ENCODE measurements at regions not wholly inside any gene's neighbourhood (a gene's known extent, or its start where the extent isn't known, plus 50 kb on each side); places are given as distances from the start of the nearest gene placed in this dataset.
A peak's percentile ranks its signal among the peaks of the same experiment; 100 is the strongest.
"Not testable (repeated sequence)": the region's sequence is repeated elsewhere in the genome, so short reads cannot be mapped to it uniquely, and the experiment has no call there.

DNA sequence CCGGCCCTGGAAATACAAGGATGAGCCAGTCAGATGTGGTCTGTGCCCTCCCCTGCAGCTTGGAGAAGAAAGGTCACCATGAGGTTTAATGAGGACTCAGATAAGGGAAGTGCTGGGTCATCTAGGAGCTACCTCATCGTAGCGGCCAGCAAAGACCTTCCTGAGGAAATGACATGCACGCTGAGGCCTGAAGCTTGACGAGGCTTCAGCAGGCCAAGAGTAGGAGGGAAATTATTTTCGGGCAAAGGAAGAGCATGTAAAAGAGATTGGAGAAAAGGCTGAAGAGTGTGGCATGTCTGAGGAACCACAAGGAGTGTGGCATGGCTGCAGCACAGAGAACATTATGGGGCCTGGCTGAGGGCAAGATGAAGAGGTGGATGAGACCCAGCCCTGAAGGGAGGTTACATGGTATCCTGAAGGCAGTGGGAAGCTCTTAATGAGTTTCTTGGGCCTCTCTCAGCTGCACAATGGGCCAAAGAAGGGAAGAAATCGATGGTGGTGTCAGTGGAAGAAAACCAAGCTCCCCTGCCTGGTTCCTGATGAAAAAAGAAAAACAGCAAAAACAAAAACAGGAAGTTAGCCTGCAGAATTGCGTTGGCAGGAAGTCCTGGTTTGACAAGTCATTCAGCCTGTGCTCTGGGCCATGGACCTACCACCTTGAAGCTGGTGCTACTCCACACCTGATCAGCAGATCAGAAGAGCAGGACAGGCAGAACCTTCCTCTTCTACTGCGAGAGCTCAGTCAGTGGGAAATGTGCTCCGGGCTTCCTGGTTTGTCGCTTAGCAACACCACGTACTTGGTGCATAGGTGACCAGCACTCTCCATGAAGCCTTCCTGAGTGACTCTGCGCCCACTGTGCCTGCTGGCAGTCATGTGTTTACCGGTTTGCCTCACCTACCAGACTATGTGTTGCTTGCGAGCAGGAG lies 134.5 kb upstream of the KLF3 start:
- DNase-seq: peak; percentile 86 to 88

DNA sequence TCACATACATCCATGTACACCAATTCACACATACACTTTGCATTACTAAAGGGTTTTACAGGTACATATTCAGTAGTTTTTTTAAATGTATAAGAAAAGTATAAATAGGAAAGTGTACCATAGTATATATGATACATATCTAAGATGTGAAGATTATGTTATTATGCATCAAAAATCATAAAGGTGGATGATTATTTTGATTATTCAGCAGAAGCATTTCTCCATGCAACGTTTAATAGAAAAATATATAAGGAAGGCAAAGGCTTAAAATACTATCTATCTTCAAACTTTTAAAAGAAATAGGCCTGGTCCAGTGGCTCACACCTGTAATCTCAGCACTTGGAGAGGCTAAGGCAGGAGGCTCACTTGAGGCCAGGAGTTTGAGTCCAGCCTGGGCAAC lies 133.5 kb upstream of the KLF3 start:
- DNase-seq: no peak

DNA sequence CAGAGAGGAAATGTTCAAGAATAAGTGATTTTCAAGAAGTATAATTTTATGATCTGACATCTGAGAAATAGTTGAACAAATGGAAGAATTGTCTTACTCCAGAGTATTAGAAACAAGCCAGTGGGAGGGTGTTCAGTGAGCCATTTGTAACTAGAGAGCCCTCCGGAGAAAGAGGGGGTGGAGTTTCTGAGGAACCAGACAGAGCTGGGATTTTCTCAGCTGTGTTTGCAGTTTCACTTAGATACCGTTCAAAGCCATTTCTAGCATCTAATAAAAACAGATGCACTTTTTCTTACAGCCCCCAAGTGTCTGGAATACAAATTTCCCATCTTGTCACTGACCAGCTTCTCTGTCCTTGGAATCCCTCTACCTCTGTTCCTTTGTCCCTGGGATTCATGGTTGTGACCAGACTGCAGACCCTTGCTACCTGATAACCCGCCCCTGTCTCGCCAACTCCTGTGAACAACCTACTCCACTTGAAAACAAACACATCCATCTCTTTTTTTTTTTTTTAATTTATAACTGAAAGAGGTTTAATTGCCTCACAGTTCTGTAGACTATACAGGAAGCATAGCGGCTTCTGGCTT lies 132.8 kb upstream of the KLF3 start:
- DNase-seq: no peak

DNA sequence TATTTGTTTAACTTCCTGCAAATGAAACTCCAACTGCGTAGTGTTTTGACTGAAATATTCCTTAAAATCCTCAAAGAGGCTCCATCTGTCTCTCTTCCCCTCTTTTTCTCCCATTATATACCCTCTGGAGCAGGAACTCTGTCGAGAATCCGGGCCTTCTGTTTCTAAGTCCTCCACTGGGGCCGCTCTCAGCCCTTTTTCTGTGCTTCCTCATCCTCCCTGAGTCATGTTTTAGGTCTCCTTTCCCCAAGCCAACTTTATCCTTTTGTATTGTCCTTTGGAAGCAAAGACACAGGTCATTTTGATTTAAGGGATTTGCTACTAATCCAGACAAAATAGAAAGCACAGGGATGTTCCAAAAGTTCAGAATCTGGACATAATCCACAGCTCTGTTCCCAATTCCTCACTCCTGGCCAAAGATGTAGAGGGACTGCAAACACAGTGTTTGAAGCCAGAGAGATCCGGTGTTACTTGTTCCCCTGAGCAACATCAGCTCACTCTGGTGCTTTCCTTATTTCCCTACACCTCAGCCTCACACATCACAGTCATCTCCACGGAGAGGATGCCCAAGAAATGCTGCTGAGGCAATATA lies 131.0 kb upstream of the KLF3 start:
- no peak for DNase-seq

DNA sequence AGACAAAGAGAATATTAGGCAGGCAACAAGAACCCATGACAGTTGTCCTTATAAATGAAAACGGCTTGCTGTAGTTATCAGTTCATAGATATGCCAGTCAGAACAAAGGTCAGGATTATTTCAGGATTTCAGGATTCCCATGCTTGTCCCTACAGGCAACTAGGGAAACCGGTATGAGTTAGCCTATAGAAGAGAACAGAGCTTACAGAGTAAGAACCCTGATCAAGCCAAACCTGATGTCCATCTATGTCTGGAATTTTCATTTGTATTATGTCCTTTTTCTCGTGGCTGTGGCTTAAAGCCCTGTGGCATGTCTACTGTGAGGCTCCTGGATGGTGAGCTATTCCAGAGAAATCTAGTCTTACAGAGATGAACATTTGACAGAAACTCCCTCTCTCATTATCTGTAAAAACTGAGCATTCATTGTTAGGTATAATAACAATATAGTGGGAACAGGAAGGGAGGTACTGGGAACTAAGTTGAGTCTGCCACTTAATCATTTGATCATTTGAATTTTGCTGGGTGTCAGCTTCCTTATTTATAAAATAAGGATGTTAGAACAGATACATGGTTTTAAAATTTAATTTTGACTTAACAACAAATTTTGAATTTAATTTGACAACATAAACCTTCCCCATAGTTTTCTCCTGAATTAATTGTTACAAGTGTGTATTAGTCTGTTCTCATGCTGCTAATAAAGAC lies 129.5 kb upstream of the KLF3 start:
- DNase-seq: no peak

DNA sequence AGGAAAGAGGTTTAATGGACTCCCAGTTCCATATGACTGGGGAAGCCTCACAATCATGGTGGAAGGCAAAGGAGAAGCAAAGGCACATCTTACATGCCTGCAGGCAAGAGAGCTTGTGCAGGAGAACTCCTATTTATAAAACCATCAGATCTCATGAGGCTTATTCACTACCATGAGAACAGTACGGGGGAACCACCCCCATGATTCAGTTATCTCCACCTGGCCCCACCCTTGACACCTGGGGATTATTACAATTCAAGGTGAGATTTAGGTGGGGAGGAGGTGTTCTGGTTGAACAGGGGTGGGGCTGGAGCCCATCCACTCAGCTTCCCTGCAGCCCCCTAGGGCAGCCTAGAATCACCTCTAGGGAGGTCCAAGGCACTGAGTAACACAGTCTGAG lies 128.9 kb upstream of the KLF3 start:
- DNase-seq: not testable (repeated sequence)

DNA sequence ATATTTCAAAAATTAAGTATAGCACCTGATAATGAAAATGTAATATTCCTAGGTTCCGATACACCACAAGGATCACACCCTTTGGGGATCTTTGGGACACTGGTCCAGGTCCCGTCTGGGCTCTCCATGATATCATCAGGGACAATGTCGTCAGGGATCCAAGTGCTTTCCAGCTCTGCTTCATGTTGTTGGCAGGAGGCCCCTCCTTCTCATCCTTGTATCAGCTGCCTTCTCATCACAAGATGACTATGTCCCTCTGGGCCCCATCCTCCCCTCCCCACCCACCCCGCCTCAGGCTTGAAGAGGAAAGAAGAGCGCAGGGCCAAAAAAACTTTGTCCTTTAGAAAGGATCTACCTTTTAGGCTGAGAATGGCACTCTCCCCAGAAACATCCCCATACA lies 128.3 kb upstream of the KLF3 start:
- DNase-seq: no peak

DNA sequence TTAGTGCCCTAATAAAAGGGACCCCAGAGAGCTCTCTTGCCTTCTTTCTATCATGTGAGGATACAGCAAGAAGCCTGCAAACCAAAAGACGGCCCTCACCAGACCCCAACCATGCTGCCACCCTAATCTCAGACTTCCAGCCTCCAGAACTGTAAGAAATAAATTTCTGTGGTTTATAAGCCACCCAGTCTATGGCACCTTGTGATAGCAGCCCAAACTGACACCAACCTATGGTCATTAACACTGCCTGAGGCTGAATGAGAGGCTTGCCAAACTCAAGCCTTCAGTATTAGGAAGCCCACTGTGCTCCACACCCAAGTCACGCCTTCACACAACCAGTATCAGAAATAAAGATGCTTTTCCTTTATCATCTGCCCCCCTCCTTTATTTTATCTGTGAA lies 127.3 kb upstream of the KLF3 start:
- no peak for DNase-seq

DNA sequence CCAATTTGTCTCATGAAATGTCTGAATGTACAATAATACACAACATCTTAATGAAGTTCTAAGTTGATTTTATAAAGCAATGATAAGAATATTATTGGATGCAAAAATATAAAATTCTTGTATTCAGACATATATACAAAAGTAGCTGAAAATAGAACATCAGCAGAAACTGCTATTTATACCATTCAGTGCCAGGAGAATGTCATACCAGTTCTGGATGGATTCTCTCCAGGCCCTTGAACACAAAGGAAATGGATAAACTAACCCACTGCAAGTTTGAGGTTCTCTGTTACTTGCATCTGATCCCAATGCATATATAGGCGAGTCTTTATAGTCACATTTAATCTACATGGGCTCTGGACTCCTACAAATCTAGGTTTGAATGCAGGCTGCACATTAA lies 126.3 kb upstream of the KLF3 start:
- no peak for DNase-seq

DNA sequence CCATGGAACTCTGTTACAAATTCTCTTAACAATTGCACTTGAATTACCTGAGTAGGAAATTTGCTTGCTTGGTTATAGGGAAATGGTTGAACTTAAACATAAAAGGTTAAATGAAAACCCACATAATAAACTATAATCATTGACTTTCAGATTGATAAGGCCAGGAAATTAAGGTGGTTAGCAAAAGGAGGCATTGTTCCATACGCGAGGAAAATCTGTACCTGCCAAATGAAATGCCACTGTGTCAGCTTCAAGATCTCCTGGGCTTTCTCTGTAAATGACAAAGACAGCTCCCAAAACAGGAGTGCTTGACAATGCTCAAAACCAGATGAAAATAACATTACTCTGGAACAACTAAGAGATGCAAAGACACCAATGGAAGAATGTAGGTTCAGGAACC lies 125.5 kb upstream of the KLF3 start:
- no peak for DNase-seq

DNA sequence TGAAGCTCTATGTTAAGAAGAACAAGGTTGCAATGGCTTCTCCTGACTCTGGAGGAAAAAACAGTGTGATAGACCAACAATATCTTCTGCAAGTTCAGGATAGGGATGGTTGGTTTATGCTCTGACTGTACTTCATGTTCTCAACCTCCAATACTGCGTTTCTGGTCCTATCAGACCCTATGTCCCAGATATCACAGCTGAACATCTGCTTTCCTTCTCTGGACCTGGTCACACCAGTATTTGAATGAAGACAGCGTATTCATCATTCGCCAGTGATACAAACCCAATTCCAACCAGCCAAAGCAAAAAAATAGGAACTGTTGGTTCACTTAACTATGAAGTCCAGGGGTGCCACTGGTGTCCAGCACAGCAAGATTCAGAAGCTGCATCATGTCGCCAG lies 124.5 kb upstream of the KLF3 start:
- no peak for DNase-seq

DNA sequence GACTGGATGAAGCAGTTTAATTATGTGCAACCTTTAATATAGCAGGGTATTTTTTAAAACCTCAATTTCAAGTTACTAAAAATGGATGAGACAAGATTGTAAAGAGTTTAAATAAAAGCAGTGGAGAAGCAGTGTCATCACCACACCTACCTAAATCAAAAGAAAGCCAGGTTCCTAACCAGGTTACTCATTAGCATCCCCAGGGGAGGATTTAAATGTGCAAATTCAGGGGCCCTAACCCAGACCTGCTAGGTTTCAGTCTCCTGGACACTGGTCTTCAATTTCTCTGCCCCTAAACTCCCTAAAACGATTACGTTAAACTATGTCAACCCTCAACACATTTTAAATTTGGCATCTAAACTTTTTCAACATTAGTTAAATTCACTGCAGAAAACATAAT lies 116.9 kb upstream of the KLF3 start:
- no peak for DNase-seq

DNA sequence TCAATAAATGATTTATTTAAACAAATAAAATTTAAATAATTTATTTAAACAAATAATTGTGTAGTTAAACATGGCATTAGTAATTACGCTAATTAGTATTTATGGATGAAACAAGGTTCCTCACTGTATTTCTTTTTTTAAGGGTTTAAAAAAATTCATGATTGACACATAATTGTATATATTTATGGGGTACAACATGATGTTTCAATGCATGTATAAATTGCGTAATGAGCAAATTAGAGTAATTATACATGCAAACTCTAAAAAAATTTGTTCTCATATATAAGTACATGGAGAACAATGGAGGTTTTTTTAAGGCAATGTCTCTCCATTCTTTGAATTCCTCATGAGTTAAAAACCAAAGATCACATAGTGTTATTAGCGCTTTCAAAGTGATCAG lies 115.7 kb upstream of the KLF3 start:
- DNase-seq: no peak

DNA sequence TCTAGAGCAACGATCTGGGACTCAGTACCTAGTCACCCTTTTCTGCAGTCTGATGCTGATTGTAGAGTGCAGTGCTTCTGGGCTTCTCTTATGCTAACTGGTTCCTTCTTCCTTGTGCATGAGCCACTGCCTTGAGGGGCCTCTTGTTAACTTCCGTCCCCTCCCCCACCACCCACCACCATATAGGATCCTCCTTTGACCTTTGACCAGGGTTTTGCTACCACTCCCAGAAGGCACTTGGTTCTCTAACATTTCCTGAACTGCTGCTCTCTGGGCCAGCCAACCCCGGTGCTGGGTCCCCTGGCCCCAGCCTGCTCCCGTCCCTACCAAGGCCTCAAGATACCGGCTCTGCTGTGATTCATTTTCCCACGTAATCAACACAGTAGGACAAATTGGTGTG lies 104.6 kb upstream of the KLF3 start:
- no peak for DNase-seq

DNA sequence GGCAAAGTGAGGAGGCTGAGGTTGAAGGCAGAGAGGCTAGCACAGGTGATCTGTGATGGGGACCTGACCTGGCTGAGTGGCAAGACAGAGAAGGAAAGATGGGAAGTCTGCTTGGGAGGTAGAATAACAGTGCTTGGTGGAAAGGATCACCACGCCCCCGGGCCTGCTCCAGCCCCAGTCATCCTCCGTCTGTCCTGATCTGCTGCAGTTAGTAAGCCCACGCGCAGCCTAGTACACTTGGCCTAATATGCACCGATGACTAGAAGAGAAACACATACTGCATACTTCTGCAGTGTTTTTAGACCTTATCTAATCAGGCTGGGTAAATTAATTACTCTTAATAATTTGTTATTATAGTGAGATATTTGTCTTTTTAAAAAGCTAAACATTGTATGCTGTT lies 103.7 kb upstream of the KLF3 start:
- DNase-seq: no peak

DNA sequence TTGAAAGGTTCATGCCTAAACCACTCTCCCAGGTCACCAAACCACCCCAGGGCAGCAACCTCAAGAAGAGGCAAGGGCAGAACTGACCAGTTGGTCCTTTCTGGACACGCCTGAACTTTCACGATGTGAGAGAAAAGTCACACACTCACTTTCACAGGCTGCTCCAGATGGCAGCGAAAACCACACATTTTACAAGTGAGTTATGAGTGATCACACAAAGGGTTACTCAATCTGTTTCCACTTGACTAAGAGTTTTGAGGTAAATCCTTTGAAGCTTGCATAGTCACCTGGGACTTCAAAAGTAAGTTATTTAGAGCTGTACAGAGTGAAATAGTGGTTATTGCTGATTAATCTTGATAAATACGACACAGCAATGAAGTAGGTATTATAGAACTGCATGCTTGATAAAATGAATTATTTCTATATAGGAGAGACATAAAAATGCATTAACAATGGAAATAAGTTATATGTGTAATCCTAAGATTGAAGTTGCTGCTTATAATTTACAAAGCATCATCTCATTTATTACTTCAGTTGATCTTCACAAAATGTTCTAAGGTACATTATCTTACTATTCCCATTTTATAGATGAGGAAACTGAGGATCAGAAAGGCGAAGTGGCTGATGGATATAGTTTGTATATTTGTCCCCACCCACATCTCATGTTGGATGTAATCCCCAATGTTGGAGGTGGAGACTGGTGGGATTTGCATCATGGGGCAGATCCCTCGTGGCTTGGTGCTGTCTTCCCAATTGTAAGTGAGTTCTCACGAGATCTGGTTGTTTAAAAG lies 103.0 kb upstream of the KLF3 start:
- DNase-seq: no peak

DNA sequence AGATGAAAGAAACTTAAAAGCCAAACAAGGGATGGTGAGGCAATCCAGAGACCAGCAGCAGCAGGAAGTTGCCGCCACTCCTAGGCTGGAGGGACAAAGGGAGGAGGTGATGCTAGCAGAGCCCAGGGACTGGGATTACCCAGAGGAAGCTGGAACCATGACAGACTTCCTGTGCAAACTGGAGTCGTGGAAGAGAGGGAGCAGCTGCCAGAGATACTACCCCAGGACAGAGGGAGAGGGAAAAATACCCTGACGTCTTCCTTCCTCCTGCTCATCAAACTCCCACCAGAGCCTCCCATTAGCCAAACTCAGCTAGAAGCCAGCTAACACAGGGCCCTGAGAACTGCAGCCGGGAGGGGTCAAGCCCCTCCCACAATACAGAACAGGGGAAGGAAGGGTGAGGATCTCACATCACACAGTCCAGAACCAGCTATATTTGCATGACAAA lies 101.2 kb upstream of the KLF3 start:
- peak in 1 of 2 experiments; percentile 13 for DNase-seq

DNA sequence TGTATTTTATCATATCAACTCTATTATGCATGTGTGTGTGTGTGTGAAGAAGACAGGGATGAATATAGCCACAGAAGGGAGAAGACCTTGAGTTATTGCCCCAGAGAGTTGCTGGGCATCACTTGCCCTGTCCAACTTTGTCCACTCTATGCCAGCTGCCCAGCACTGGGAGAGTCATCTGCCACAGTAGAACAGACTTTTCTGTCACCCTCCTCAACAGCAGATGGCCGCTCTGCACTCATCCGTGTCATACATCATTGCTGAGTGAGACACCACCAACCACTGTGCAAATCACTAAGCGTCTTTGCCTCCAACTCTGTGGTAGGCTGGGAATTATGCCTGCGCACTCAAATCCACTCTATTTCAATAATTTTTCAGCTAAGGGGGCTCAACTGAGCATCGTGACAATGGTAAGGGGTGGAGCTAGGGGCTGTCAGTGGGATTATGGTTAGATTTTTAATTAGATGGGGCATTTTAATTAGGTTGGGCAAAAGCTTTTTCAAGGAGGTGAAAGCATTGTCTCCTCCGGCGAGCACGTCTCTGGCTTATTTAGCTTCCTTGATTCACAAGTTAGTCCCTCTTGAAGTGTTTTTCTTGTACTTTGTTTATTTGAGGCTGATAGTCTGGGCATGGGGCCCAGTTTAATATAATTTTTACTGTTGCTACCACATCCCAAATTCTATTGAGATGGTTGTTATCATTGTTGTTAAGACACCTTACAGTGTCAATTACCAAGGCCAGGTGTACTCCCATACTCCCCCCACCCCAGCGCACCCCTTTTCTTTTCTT lies 100.1 kb upstream of the KLF3 start:
- no peak for DNase-seq

DNA sequence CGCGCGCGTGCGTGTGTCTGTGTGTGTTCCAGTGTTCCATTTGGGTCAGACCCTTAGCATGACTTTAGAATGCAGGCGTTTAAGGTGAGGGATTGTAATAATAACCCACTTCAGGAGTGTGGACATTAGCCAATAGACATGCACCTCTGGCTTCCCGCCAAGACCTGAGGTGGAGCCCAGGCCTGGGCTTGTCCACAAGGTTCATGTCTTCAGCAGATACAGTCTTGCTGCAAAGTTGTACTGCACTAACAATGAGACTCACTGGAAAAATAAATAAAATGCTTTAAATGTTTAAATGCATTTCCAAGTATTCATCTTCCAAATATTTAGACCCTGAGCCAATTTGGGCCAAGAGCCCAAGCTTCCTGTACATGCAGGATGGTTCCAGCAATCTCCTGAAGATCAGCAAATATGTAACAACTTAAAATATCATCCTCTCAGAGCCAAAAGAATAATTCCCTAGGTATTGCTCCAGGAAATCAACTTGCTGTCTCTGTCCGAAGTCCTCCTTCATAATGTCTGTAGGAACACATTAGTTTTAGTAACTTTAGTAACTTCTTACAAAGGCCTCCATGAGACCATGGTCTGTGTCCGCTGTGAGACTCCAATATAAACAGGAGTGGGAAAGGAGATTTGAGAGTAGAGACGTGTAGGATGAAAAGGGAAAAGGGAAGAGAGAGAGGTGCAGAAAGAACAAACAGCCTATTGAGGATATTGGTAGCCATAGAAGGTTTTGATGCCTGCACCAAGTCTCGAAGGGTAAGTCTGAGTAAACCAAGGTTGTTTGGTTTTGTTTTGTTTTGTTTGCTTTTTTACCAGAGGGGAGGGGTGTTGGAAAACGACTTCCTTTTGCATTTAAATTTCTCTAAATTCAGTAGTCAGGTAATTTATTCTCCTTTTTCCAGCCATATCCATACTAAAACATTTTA lies 98.5 kb upstream of the KLF3 start:
- DNase-seq: no peak

DNA sequence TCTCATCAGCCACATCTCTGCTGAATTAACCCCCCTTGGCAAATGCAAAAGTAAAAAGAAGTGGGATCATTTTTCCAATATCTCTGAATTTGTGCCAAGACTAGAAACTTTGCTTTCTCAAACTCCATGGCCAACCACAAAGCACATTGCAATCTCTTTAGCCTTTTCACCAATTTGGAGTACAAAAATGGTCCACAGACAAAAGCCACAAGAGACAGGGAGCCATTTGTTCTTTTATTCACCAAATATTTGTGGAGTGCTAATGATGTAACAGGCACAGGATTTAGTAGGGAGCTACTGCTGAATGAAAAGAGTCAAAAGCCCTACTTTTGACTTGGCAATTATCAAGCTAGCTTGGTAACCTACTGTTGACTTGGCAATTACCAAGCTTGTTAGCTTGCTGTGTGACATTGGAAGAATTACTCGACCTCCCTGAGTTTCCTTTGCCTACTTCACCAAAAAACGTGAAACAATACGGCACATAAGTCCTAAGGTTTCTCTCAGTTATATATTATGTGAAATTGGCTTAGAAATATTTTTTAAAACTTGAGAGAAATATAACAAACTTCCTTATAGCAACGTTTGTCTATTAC lies 97.1 kb upstream of the KLF3 start:
- DNase-seq: no peak
